GM23338 (cell line): ENCODE measurements at regions not wholly inside any gene's neighbourhood (a gene's known extent, or its start where the extent isn't known, plus 50 kb on each side); places are given as distances from the start of the nearest gene placed in this dataset.

Experiments used
- ATAC-seq: fragments of 200-7000 bp; cut with Tn5 transposase; 3 replicates; pipeline ENCODE4 v1.9.1; 2020
- DNase-seq: peaks from one replicate; pipeline ENCODE4 v3.0.0-alpha.2; 2015; ENCODE audit warnings: low spot score
- H2AFZ ChIP-seq: fragments of 200-600 bp; sonication (generic); 2 replicates; pipeline ENCODE4 v1.8.0; 2016; ENCODE audit warnings: antibody characterized with exemption, mild to moderate bottlenecking, moderate library complexity
- H3F3A ChIP-seq: fragments of 200-600 bp; sonication (generic); replicated peaks from 2 replicates; pipeline ENCODE4 v1.8.0; 2017; ENCODE audit warnings: antibody characterized with exemption, mixed run types, low read depth
- H3K27ac ChIP-seq: fragments of 200-600 bp; sonication (generic); 2 replicates; pipeline ENCODE4 v1.6.1; 2016; ENCODE audit warnings: low read depth
- H3K27me3 ChIP-seq: fragments of 200-600 bp; sonication (generic); 2 replicates; pipeline ENCODE4 v1.8.0; 2016; ENCODE audit warnings: mild to moderate bottlenecking, mixed run types, moderate library complexity; ENCODE audit not compliant: insufficient read depth
- H3K36me3 ChIP-seq: fragments of 200-600 bp; sonication (generic); 2 replicates; pipeline ENCODE4 v1.8.0; 2016; ENCODE audit warnings: mild to moderate bottlenecking; ENCODE audit not compliant: insufficient read depth
- H3K4me1 ChIP-seq: fragments of 200-600 bp; sonication (generic); 2 replicates; pipeline ENCODE4 v1.8.0; 2016; ENCODE audit warnings: mild to moderate bottlenecking, moderate library complexity; ENCODE audit not compliant: insufficient read depth
- H3K4me2 ChIP-seq: fragments of 200-600 bp; sonication (generic); 2 replicates; pipeline ENCODE4 v1.7.1; 2017; ENCODE audit warnings: mixed run types
- H3K4me3 ChIP-seq: fragments of 200-600 bp; sonication (generic); 2 replicates; pipeline ENCODE4 v1.6.1; 2016; ENCODE audit warnings: mixed run types
- H3K79me2 ChIP-seq: fragments of 200-600 bp; sonication (generic); replicated peaks from 2 replicates; pipeline ENCODE4 v1.8.0; 2017; ENCODE audit warnings: mild to moderate bottlenecking; ENCODE audit not compliant: insufficient read depth
- H3K9me2 ChIP-seq: fragments of 200-600 bp; sonication (generic); 2 replicates; pipeline ENCODE4 v1.8.0; 2017; ENCODE audit not compliant: insufficient read depth
- H4K20me1 ChIP-seq: fragments of 200-600 bp; sonication (generic); replicated peaks from 2 replicates; pipeline ENCODE4 v1.8.0; 2017; ENCODE audit warnings: mild to moderate bottlenecking; ENCODE audit not compliant: insufficient read depth
- H3K27ac Mint-ChIP-seq: 2 replicates; pipeline ENCODE4 v1.8.0; 2020; ENCODE audit warnings: inconsistent platforms, mild to moderate bottlenecking, moderate library complexity, mixed read lengths
- H3K27me3 Mint-ChIP-seq: 3 replicates; pipeline ENCODE4 v1.8.0; 2022; ENCODE audit warnings: low read depth, mild to moderate bottlenecking, moderate library complexity, mixed read lengths, inconsistent platforms; ENCODE audit not compliant: insufficient read depth, poor library complexity
- H3K36me3 Mint-ChIP-seq: 3 replicates; pipeline ENCODE4 v1.8.0; 2021; ENCODE audit warnings: low read depth, mild to moderate bottlenecking, inconsistent platforms, moderate library complexity, mixed read lengths
- H3K4me1 Mint-ChIP-seq: 3 replicates; pipeline ENCODE4 v1.8.0; 2020; ENCODE audit warnings: mild to moderate bottlenecking, inconsistent platforms, mixed read lengths
- H3K4me3 Mint-ChIP-seq: 3 replicates; pipeline ENCODE4 v1.8.0; 2021; ENCODE audit warnings: moderate library complexity, mild to moderate bottlenecking, inconsistent platforms, mixed read lengths
- H3K9me3 Mint-ChIP-seq: 3 replicates; pipeline ENCODE4 v1.8.0; 2020; ENCODE audit warnings: moderate library complexity, mild to moderate bottlenecking, inconsistent platforms, mixed read lengths
- CREB1 ChIP-seq: fragments of 250-450 bp; sonication (Bioruptor Pico); IDR thresholded peaks from 2 replicates; pipeline ENCODE4 v1.5.0; 2020; ENCODE audit warnings: low read depth, mild to moderate bottlenecking, moderate library complexity
- EZH2 ChIP-seq: fragments of 200-600 bp; sonication (generic); IDR thresholded peaks from one replicate; pipeline ENCODE4 v1.8.0; 2017; ENCODE audit warnings: antibody characterized with exemption, mild to moderate bottlenecking, low read depth; ENCODE audit not compliant: unreplicated experiment
- EZH2phosphoT487 ChIP-seq: fragments of 200-600 bp; sonication (generic); IDR thresholded peaks from one replicate; pipeline ENCODE4 v1.8.1; 2018; ENCODE audit warnings: antibody characterized with exemption; ENCODE audit not compliant: unreplicated experiment
- JUNB ChIP-seq: IDR thresholded peaks from one replicate; pipeline ENCODE4 v1.6.1; 2016; ENCODE audit warnings: antibody characterized with exemption; ENCODE audit not compliant: unreplicated experiment
- NANOG ChIP-seq: IDR thresholded peaks from 2 replicates; pipeline ENCODE4 v1.6.1; 2016; ENCODE audit warnings: antibody characterized with exemption, borderline replicate concordance
- POLR2AphosphoS5 ChIP-seq: IDR thresholded peaks from 2 replicates; pipeline ENCODE4 v1.6.1; 2016; ENCODE audit warnings: antibody characterized with exemption, low read depth
- STAT1 ChIP-seq: IDR thresholded peaks from one replicate; pipeline ENCODE4 v1.6.1; 2016; ENCODE audit warnings: antibody characterized with exemption; ENCODE audit not compliant: unreplicated experiment
- ZNF331 ChIP-seq: fragments of 250-450 bp; sonication (Bioruptor Pico); IDR thresholded peaks from 2 replicates; pipeline ENCODE4 v1.5.0; 2020; ENCODE audit warnings: low read depth, mild to moderate bottlenecking, moderate library complexity
- TF ChIP-seq, protein P1 (sequence below), 2 experiments: fragments of 200-600 bp in 1 of 2; sonication (generic) in 1 of 2; conservative IDR thresholded peaks; 2 replicates each; pipeline versions ENCODE4 v1.5.1 to v1.6.1; 2016 to 2017; ENCODE audit warnings: antibody characterized with exemption in 2 of 2, low read depth in 2 of 2, mild to moderate bottlenecking in 2 of 2, moderate library complexity in 1 of 2
- TF ChIP-seq, protein P2 (sequence below): fragments of 250-450 bp; sonication (Bioruptor Pico); IDR thresholded peaks from 2 replicates; pipeline ENCODE4 v1.5.0; 2020; ENCODE audit warnings: mild to moderate bottlenecking, moderate library complexity
- TF ChIP-seq, protein P3 (sequence below): IDR thresholded peaks from one replicate; pipeline ENCODE4 v1.6.1; 2018; ENCODE audit warnings: antibody characterized with exemption; ENCODE audit not compliant: unreplicated experiment
- TF ChIP-seq, protein P4 (sequence below): IDR thresholded peaks from 2 replicates; pipeline ENCODE4 v1.6.1; 2016; ENCODE audit warnings: antibody characterized with exemption

DNA sequence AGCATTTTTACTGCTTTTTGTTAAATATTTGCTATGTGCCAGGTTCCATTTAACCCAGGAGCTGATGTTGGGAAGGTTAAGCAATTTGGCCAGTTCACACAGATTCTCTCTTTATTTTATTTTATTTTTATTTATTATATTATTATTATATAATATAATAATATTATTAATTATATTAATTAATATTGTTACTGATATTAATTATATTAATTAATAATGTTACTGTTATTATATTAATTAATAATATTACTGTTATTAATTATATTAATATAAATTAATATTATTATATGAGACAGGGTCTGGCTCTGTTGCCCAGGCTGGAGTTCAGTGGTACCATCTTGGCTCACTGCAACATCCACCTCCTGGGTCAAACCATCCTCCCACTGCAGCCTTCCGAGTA lies 593.0 kb upstream of the SGCD start:
- no peak for DNase-seq
- Histone ChIP-seq H3K36me3 (no peaks in the 10 kb centered on the region), H2AFZ (no peak overlapping the region), H3K9me2 (no peaks in the 10 kb centered on the region), H3K27me3 (peaks cover 48% of the 10 kb centered on the region), H3K4me3 (no peak overlapping the region), H3K4me1 (peaks cover 5% of the 10 kb centered on the region; the same call in 1 of the 2 replicates), H3F3A (no peaks in the 10 kb centered on the region), H3K79me2 (no peaks in the 10 kb centered on the region), H4K20me1 (no peaks in the 10 kb centered on the region), H3K4me2 (no peak overlapping the region), H3K27ac (no peak overlapping the region)
- Mint-ChIP-seq H3K27ac (no peak overlapping the region), H3K36me3 (no peaks in the 10 kb centered on the region; the same call in 2 of the 3 replicates), H3K4me1 (peaks cover 6% of the 10 kb centered on the region; the same call in 2 of the 3 replicates), H3K4me3 (no peak overlapping the region), H3K27me3 (peaks cover 35% of the 10 kb centered on the region), H3K9me3 (peaks cover 2% of the 10 kb centered on the region; the same call in 1 of the 3 replicates)
- ATAC-seq: no peak
- no peak for TF ChIP-seq STAT1
- TF ChIP-seq, protein P1, sequence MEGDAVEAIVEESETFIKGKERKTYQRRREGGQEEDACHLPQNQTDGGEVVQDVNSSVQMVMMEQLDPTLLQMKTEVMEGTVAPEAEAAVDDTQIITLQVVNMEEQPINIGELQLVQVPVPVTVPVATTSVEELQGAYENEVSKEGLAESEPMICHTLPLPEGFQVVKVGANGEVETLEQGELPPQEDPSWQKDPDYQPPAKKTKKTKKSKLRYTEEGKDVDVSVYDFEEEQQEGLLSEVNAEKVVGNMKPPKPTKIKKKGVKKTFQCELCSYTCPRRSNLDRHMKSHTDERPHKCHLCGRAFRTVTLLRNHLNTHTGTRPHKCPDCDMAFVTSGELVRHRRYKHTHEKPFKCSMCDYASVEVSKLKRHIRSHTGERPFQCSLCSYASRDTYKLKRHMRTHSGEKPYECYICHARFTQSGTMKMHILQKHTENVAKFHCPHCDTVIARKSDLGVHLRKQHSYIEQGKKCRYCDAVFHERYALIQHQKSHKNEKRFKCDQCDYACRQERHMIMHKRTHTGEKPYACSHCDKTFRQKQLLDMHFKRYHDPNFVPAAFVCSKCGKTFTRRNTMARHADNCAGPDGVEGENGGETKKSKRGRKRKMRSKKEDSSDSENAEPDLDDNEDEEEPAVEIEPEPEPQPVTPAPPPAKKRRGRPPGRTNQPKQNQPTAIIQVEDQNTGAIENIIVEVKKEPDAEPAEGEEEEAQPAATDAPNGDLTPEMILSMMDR (conservative IDR thresholded peaks at IDR 0.05; ENCODE audit: low read depth in 2 of 2): no peak
- TF ChIP-seq EZH2phosphoT487: no peak
- no peak for TF ChIP-seq EZH2
- no peak for TF ChIP-seq CREB1
- no peak for TF ChIP-seq ZNF331 (CRISPR knock-in tag)
- no peak for TF ChIP-seq JUNB
- TF ChIP-seq NANOG: no peak
- TF ChIP-seq, protein P2, sequence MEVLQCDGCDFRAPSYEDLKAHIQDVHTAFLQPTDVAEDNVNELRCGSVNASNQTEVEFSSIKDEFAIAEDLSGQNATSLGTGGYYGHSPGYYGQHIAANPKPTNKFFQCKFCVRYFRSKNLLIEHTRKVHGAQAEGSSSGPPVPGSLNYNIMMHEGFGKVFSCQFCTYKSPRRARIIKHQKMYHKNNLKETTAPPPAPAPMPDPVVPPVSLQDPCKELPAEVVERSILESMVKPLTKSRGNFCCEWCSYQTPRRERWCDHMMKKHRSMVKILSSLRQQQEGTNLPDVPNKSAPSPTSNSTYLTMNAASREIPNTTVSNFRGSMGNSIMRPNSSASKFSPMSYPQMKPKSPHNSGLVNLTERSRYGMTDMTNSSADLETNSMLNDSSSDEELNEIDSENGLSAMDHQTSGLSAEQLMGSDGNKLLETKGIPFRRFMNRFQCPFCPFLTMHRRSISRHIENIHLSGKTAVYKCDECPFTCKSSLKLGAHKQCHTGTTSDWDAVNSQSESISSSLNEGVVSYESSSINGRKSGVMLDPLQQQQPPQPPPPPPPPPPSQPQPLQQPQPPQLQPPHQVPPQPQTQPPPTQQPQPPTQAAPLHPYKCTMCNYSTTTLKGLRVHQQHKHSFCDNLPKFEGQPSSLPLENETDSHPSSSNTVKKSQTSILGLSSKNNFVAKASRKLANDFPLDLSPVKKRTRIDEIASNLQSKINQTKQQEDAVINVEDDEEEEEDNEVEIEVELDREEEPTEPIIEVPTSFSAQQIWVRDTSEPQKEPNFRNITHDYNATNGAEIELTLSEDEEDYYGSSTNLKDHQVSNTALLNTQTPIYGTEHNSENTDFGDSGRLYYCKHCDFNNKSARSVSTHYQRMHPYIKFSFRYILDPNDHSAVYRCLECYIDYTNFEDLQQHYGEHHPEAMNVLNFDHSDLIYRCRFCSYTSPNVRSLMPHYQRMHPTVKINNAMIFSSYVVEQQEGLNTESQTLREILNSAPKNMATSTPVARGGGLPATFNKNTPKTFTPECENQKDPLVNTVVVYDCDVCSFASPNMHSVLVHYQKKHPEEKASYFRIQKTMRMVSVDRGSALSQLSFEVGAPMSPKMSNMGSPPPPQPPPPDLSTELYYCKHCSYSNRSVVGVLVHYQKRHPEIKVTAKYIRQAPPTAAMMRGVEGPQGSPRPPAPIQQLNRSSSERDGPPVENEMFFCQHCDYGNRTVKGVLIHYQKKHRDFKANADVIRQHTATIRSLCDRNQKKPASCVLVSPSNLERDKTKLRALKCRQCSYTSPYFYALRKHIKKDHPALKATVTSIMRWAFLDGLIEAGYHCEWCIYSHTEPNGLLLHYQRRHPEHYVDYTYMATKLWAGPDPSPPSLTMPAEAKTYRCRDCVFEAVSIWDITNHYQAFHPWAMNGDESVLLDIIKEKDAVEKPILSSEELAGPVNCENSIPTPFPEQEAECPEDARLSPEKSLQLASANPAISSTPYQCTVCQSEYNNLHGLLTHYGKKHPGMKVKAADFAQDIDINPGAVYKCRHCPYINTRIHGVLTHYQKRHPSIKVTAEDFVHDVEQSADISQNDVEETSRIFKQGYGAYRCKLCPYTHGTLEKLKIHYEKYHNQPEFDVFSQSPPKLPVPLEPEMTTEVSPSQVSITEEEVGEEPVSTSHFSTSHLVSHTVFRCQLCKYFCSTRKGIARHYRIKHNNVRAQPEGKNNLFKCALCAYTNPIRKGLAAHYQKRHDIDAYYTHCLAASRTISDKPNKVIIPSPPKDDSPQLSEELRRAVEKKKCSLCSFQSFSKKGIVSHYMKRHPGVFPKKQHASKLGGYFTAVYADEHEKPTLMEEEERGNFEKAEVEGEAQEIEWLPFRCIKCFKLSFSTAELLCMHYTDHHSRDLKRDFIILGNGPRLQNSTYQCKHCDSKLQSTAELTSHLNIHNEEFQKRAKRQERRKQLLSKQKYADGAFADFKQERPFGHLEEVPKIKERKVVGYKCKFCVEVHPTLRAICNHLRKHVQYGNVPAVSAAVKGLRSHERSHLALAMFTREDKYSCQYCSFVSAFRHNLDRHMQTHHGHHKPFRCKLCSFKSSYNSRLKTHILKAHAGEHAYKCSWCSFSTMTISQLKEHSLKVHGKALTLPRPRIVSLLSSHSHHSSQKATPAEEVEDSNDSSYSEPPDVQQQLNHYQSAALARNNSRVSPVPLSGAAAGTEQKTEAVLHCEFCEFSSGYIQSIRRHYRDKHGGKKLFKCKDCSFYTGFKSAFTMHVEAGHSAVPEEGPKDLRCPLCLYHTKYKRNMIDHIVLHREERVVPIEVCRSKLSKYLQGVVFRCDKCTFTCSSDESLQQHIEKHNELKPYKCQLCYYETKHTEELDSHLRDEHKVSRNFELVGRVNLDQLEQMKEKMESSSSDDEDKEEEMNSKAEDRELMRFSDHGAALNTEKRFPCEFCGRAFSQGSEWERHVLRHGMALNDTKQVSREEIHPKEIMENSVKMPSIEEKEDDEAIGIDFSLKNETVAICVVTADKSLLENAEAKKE (CRISPR knock-in tag): no peak
- TF ChIP-seq POLR2AphosphoS5: no peak
- TF ChIP-seq, protein P3, sequence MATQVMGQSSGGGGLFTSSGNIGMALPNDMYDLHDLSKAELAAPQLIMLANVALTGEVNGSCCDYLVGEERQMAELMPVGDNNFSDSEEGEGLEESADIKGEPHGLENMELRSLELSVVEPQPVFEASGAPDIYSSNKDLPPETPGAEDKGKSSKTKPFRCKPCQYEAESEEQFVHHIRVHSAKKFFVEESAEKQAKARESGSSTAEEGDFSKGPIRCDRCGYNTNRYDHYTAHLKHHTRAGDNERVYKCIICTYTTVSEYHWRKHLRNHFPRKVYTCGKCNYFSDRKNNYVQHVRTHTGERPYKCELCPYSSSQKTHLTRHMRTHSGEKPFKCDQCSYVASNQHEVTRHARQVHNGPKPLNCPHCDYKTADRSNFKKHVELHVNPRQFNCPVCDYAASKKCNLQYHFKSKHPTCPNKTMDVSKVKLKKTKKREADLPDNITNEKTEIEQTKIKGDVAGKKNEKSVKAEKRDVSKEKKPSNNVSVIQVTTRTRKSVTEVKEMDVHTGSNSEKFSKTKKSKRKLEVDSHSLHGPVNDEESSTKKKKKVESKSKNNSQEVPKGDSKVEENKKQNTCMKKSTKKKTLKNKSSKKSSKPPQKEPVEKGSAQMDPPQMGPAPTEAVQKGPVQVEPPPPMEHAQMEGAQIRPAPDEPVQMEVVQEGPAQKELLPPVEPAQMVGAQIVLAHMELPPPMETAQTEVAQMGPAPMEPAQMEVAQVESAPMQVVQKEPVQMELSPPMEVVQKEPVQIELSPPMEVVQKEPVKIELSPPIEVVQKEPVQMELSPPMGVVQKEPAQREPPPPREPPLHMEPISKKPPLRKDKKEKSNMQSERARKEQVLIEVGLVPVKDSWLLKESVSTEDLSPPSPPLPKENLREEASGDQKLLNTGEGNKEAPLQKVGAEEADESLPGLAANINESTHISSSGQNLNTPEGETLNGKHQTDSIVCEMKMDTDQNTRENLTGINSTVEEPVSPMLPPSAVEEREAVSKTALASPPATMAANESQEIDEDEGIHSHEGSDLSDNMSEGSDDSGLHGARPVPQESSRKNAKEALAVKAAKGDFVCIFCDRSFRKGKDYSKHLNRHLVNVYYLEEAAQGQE: no peak
- TF ChIP-seq, protein P4, sequence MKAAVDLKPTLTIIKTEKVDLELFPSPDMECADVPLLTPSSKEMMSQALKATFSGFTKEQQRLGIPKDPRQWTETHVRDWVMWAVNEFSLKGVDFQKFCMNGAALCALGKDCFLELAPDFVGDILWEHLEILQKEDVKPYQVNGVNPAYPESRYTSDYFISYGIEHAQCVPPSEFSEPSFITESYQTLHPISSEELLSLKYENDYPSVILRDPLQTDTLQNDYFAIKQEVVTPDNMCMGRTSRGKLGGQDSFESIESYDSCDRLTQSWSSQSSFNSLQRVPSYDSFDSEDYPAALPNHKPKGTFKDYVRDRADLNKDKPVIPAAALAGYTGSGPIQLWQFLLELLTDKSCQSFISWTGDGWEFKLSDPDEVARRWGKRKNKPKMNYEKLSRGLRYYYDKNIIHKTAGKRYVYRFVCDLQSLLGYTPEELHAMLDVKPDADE: no peak
